ENCODE measurements at regions not wholly inside any gene's neighbourhood (a gene's known extent, or its start where the extent isn't known, plus 50 kb on each side); places are given as distances from the start of the nearest gene placed in this dataset.

DNA sequence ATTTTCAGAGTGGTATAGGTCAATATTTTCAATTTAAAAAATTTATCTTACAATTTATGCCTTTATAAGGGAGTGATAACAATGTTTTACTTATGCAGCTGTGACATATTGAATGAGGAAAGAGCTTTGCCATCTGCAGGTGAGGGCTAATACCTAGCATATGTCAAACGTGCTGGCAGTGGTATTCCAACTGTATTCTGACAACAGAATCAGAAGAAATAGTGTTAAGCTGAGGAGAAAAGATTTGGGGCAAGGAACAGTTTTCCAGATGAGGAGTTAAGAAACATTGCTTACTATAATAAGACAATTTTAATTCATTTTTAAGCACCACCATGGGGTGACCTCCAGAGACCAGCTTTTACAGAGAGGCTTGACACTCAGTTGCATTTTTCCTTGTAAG is 267.8 kb upstream of the ZNF608 start:
- Histone ChIP-seq H3K9me3 (ENCODE audit: control insufficient read depth, insufficient read depth, low read length) (no peaks in the 10 kb centered on the region), H3K4me3 (ENCODE audit: low read depth, low read length) (no peak overlapping the region), H3K27me3 (ENCODE audit: control insufficient read depth, insufficient read depth, low read length) (no peaks in the 10 kb centered on the region), H3K36me3 (ENCODE audit: control insufficient read depth, insufficient read depth, low read length) (no peaks in the 10 kb centered on the region), H3K4me1 (ENCODE audit: control insufficient read depth, insufficient read depth, low read length) (no peaks in the 10 kb centered on the region), H3K27ac (ENCODE audit: low read depth, low read length) (no peak overlapping the region)
- WGBS (ENCODE audit: insufficient coverage) = no CpG with 5 or more reads among the region's 1 CpG
- no peak for DNase-seq (ENCODE audit: low read depth in 4 of 6, low spot score in 6 of 6)

GRCh38 chr5:125017796-125018195 is 271.4 kb upstream of the ZNF608 start:
- Histone ChIP-seq H3K36me3 (ENCODE audit: control insufficient read depth, insufficient read depth, low read length) (no peaks in the 10 kb centered on the region), H3K4me1 (ENCODE audit: control insufficient read depth, insufficient read depth, low read length) (no peaks in the 10 kb centered on the region), H3K27ac (ENCODE audit: low read depth, low read length) (no peak overlapping the region), H3K4me3 (ENCODE audit: low read depth, low read length) (no peak overlapping the region), H3K9me3 (ENCODE audit: control insufficient read depth, insufficient read depth, low read length) (no peaks in the 10 kb centered on the region), H3K27me3 (ENCODE audit: control insufficient read depth, insufficient read depth, low read length) (no peaks in the 10 kb centered on the region)
- WGBS (ENCODE audit: insufficient coverage) = 85% methylated on average over 1 of the region's 1 CpG
- no peak for DNase-seq (ENCODE audit: low read depth in 4 of 6, low spot score in 6 of 6)

DNA sequence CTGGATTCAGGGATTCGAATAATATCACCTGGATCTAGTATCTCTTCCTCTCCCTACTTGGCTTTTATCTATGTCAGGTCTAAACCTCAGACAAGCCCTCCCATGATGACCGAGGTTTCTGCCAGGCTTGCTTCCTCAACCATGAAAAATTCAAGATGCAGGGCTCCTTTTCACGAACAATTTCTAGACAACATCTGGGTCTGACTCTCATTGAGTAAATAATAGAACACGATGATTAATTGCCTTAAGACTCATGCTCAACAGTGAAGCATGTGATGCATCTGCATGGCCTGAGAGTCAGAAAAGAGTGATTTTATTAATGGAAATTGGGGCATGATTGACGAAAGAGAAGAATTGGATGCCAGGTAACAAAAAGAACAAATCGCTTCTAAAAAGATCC is 277.2 kb upstream of the ZNF608 start:
- no peak for DNase-seq (ENCODE audit: low read depth in 4 of 6, low spot score in 6 of 6)
- no peaks in the 10 kb centered on the region for H3K36me3 ChIP-seq (ENCODE audit: control insufficient read depth, insufficient read depth, low read length)
- H3K4me3 ChIP-seq (ENCODE audit: low read depth, low read length) = no peak overlapping the region
- no peaks in the 10 kb centered on the region for H3K4me1 ChIP-seq (ENCODE audit: control insufficient read depth, insufficient read depth, low read length)
- no peak overlapping the region for H3K27ac ChIP-seq (ENCODE audit: low read depth, low read length)
- no peaks in the 10 kb centered on the region for H3K9me3 ChIP-seq (ENCODE audit: control insufficient read depth, insufficient read depth, low read length)
- WGBS (ENCODE audit: insufficient coverage) = 93% methylated on average over 2 of the region's 6 CpGs
- no peaks in the 10 kb centered on the region for H3K27me3 ChIP-seq (ENCODE audit: control insufficient read depth, insufficient read depth, low read length)

DNA sequence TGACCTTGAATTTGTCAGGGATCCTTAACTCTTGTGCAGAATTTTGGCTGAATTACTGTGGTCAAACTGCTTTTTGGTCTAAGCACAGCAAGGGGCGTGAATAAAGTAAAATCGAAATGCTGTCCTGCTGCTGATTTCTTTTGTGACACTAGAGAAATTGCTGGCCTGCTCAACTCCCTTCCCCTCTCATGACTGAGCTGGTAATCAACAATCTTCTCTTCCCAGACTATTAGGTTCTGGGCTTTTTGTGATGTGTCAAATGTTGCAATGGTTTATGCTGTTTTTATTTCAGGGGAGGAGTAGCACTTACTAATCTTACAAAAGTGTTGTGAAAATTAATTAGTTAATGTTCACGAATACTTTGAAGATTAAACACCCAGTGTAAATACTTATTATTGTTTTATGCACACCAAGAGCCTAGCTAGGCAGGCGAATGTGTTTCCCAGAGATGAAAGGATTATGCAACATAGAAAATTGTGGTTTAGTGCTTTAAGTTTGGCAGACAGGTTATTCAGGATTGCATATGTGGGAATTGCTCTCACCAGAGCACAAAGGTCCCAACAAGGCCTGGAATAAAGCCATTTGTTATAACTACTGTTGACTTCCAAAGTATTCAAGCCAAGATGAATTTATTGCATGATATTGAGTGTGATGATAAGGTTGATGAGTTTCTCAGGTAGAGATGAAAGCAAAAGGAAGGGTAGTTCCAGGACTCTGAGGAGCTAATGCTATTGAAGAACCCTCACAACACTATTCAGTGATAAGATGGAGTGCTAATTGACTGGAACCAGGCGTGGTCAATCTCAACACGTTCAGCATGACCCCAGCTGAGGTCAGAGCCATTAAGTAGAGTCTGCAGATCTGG is 280.7 kb upstream of the ZNF608 start:
- H3K27me3 ChIP-seq (ENCODE audit: control insufficient read depth, insufficient read depth, low read length) = no peaks in the 10 kb centered on the region
- no peaks in the 10 kb centered on the region for H3K9me3 ChIP-seq (ENCODE audit: control insufficient read depth, insufficient read depth, low read length)
- H3K36me3 ChIP-seq (ENCODE audit: control insufficient read depth, insufficient read depth, low read length) = no peaks in the 10 kb centered on the region
- H3K4me1 ChIP-seq (ENCODE audit: control insufficient read depth, insufficient read depth, low read length) = no peaks in the 10 kb centered on the region
- H3K4me3 ChIP-seq (ENCODE audit: low read depth, low read length) = no peak overlapping the region
- WGBS (ENCODE audit: insufficient coverage) = no CpG with 5 or more reads among the region's 6 CpGs
- H3K27ac ChIP-seq (ENCODE audit: low read depth, low read length) = no peak overlapping the region
- no peak for DNase-seq (ENCODE audit: low read depth in 4 of 6, low spot score in 6 of 6)

GRCh38 chr5:125032286-125032685 is 285.8 kb upstream of the ZNF608 start:
- Histone ChIP-seq H3K27me3 (ENCODE audit: control insufficient read depth, insufficient read depth, low read length) (no peaks in the 10 kb centered on the region), H3K9me3 (ENCODE audit: control insufficient read depth, insufficient read depth, low read length) (no peaks in the 10 kb centered on the region), H3K4me1 (ENCODE audit: control insufficient read depth, insufficient read depth, low read length) (no peaks in the 10 kb centered on the region), H3K36me3 (ENCODE audit: control insufficient read depth, insufficient read depth, low read length) (no peaks in the 10 kb centered on the region), H3K27ac (ENCODE audit: low read depth, low read length) (no peak overlapping the region), H3K4me3 (ENCODE audit: low read depth, low read length) (no peak overlapping the region)
- 88% methylated on average over 2 of the region's 3 CpGs for WGBS (ENCODE audit: insufficient coverage)
- DNase-seq (ENCODE audit: low read depth in 4 of 6, low spot score in 6 of 6) = no peak

GRCh38 chr5:125033602-125034001 is 287.2 kb upstream of the ZNF608 start:
- Histone ChIP-seq H3K9me3 (ENCODE audit: control insufficient read depth, insufficient read depth, low read length) (no peaks in the 10 kb centered on the region), H3K4me1 (ENCODE audit: control insufficient read depth, insufficient read depth, low read length) (no peaks in the 10 kb centered on the region), H3K4me3 (ENCODE audit: low read depth, low read length) (no peak overlapping the region), H3K36me3 (ENCODE audit: control insufficient read depth, insufficient read depth, low read length) (no peaks in the 10 kb centered on the region), H3K27ac (ENCODE audit: low read depth, low read length) (no peak overlapping the region), H3K27me3 (ENCODE audit: control insufficient read depth, insufficient read depth, low read length) (no peaks in the 10 kb centered on the region)
- no CpG with 5 or more reads among the region's 2 CpGs for WGBS (ENCODE audit: insufficient coverage)
- no peak for DNase-seq (ENCODE audit: low read depth in 4 of 6, low spot score in 6 of 6)

GRCh38 chr5:125034331-125034730 is 287.9 kb upstream of the ZNF608 start:
- H3K4me1 ChIP-seq (ENCODE audit: control insufficient read depth, insufficient read depth, low read length) = no peaks in the 10 kb centered on the region
- H3K27ac ChIP-seq (ENCODE audit: low read depth, low read length) = no peak overlapping the region
- no peaks in the 10 kb centered on the region for H3K36me3 ChIP-seq (ENCODE audit: control insufficient read depth, insufficient read depth, low read length)
- H3K27me3 ChIP-seq (ENCODE audit: control insufficient read depth, insufficient read depth, low read length) = no peaks in the 10 kb centered on the region
- H3K9me3 ChIP-seq (ENCODE audit: control insufficient read depth, insufficient read depth, low read length) = no peaks in the 10 kb centered on the region
- no peak for DNase-seq (ENCODE audit: low read depth in 4 of 6, low spot score in 6 of 6)
- no peak overlapping the region for H3K4me3 ChIP-seq (ENCODE audit: low read depth, low read length)
- 98% methylated on average over 5 of the region's 5 CpGs for WGBS (ENCODE audit: insufficient coverage)

GRCh38 chr5:125036494-125036893 is 290.1 kb upstream of the ZNF608 start:
- Histone ChIP-seq H3K36me3 (ENCODE audit: control insufficient read depth, insufficient read depth, low read length) (no peaks in the 10 kb centered on the region), H3K27me3 (ENCODE audit: control insufficient read depth, insufficient read depth, low read length) (no peaks in the 10 kb centered on the region), H3K4me1 (ENCODE audit: control insufficient read depth, insufficient read depth, low read length) (no peaks in the 10 kb centered on the region), H3K27ac (ENCODE audit: low read depth, low read length) (no peak overlapping the region), H3K4me3 (ENCODE audit: low read depth, low read length) (no peak overlapping the region), H3K9me3 (ENCODE audit: control insufficient read depth, insufficient read depth, low read length) (no peaks in the 10 kb centered on the region)
- no peak for DNase-seq (ENCODE audit: low read depth in 4 of 6, low spot score in 6 of 6)
- WGBS (ENCODE audit: insufficient coverage) = 96% methylated on average over 8 of the region's 8 CpGs

GRCh38 chr5:125037020-125037419 is 290.6 kb upstream of the ZNF608 start:
- no peaks in the 10 kb centered on the region for H3K4me1 ChIP-seq (ENCODE audit: control insufficient read depth, insufficient read depth, low read length)
- H3K36me3 ChIP-seq (ENCODE audit: control insufficient read depth, insufficient read depth, low read length) = no peaks in the 10 kb centered on the region
- 90% methylated on average over 1 of the region's 1 CpG for WGBS (ENCODE audit: insufficient coverage)
- no peaks in the 10 kb centered on the region for H3K27me3 ChIP-seq (ENCODE audit: control insufficient read depth, insufficient read depth, low read length)
- H3K9me3 ChIP-seq (ENCODE audit: control insufficient read depth, insufficient read depth, low read length) = no peaks in the 10 kb centered on the region
- no peak overlapping the region for H3K27ac ChIP-seq (ENCODE audit: low read depth, low read length)
- no peak overlapping the region for H3K4me3 ChIP-seq (ENCODE audit: low read depth, low read length)
- DNase-seq (ENCODE audit: low read depth in 4 of 6, low spot score in 6 of 6) = no peak

GRCh38 chr5:125037530-125037929 is 291.1 kb upstream of the ZNF608 start:
- no peaks in the 10 kb centered on the region for H3K27me3 ChIP-seq (ENCODE audit: control insufficient read depth, insufficient read depth, low read length)
- H3K36me3 ChIP-seq (ENCODE audit: control insufficient read depth, insufficient read depth, low read length) = no peaks in the 10 kb centered on the region
- H3K4me1 ChIP-seq (ENCODE audit: control insufficient read depth, insufficient read depth, low read length) = no peaks in the 10 kb centered on the region
- 85% methylated on average over 7 of the region's 7 CpGs for WGBS (ENCODE audit: insufficient coverage)
- no peak overlapping the region for H3K4me3 ChIP-seq (ENCODE audit: low read depth, low read length)
- no peak overlapping the region for H3K27ac ChIP-seq (ENCODE audit: low read depth, low read length)
- H3K9me3 ChIP-seq (ENCODE audit: control insufficient read depth, insufficient read depth, low read length) = no peaks in the 10 kb centered on the region
- DNase-seq (ENCODE audit: low read depth in 4 of 6, low spot score in 6 of 6) = no peak
